HepG2 (cell line): ENCODE measurements at regions not wholly inside any gene's neighbourhood (a gene's known extent, or its start where the extent isn't known, plus 50 kb on each side); places are given as distances from the start of the nearest gene placed in this dataset.

Experiments
- EP300 ChIP-seq, 3 experiments: sonication (generic) in 1 of 3; formaldehyde crosslinking in 1 of 3; IDR thresholded peaks; 2 replicates each; pipeline versions ENCODE4 v1.5.1 to v1.6.1; 2011 to 2020; ENCODE audit warnings: low read depth in 2 of 3, low read length in 2 of 3, borderline replicate concordance in 1 of 3, improper control_type of control experiment in 1 of 3, mild to moderate bottlenecking in 1 of 3, missing genetic modification reagents in 1 of 3, moderate library complexity in 1 of 3
- IKZF1 ChIP-seq: fragments of 450-650 bp; IDR thresholded peaks from 2 replicates; pipeline ENCODE4 v1.7.1; 2016
- MAZ ChIP-seq, 2 experiments: sonication (generic) in 1 of 2; formaldehyde crosslinking in 1 of 2; IDR thresholded peaks; 2 replicates each; pipeline versions ENCODE4 v1.5.0 to v1.6.1; 2012 to 2020; ENCODE audit warnings: low read depth in 2 of 2, mild to moderate bottlenecking in 2 of 2, borderline replicate concordance in 1 of 2, improper control_type of control experiment in 1 of 2, low read length in 1 of 2, missing genetic modification reagents in 1 of 2, moderate library complexity in 1 of 2
- POLR2AphosphoS5 ChIP-seq: IDR thresholded peaks from 2 replicates; pipeline ENCODE4 v1.6.1; 2012; ENCODE audit warnings: low read depth, low read length

DNA sequence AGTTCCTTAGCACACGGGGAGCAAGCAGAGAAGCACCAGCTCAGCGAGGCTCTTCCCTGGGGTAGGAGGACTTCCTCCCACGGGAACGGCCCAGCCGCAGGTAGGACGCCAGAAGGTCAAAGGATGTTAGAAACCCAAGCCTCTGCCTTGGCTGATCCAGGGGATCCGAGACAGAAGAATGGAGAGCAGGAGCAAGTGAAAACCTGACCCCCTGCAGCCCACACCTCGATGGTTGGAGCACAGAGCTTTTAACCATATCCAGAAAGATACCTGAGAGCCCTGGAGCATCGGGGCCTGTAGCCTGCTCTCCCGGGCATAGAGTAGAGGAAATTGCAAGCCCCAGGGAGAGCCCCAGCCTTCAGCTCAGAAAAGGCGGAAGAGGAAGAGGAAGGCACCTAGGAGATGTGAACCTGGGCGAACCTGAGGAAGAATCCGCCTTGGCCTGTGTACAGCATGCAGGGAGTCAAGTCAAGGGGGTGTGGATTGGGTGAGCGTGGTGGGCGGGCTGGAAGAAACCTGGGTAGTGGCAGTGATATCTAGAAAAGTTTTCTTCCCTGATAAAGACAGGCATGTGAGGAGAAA is 76.3 kb downstream of the PSMG1 start:
- TF ChIP-seq MAZ (IDR thresholded peaks at IDR 0.05; ENCODE audit: borderline replicate concordance, low read depth, low read length) (no peak), MAZ (CRISPR knock-in tag; IDR thresholded peaks at IDR 0.05; ENCODE audit: low read depth) (no peak), POLR2AphosphoS5 (no peak), EP300 (IDR thresholded peaks at IDR 0.05; ENCODE audit: low read depth in 2 of 2, low read length in 2 of 2) (no peak), EP300 (CRISPR knock-in tag; IDR thresholded peaks at IDR 0.05; ENCODE audit: borderline replicate concordance) (no peak), IKZF1 (no peak)
